OCI-LY7 (cell line): ENCODE measurements at regions not wholly inside any gene's neighbourhood (a gene's known extent, or its start where the extent isn't known, plus 50 kb on each side); places are given as distances from the start of the nearest gene placed in this dataset.

Experiments
- CTCF ChIP-seq: fragments of 200-600 bp; sonication (generic); conservative IDR thresholded peaks from 2 replicates; pipeline ENCODE4 v1.5.1; 2014; ENCODE audit warnings: mild to moderate bottlenecking, antibody characterized with exemption, low read length, moderate library complexity, mixed read lengths
- EZH2phosphoT487 ChIP-seq: fragments of 200-600 bp; sonication (generic); IDR thresholded peaks from 2 replicates; pipeline ENCODE4 v1.6.1; 2018; ENCODE audit warnings: low read depth, borderline replicate concordance, mild to moderate bottlenecking, mixed run types, antibody characterized with exemption, low read length, moderate library complexity, mixed read lengths

- TF ChIP-seq CTCF (no peak), EZH2phosphoT487 (no peak)
Measured at GRCh38 chr14:31911160-31911559, 165.9 kb upstream of the ARHGAP5 start.
